DOHH2 (cell line): ENCODE measurements at regions not wholly inside any gene's neighbourhood (a gene's known extent, or its start where the extent isn't known, plus 50 kb on each side); places are given as distances from the start of the nearest gene placed in this dataset.

ENCODE experiments used
- CTCF ChIP-seq: fragments of 200-600 bp; sonication (generic); IDR thresholded peaks from one replicate; pipeline ENCODE4 v1.5.1; 2014; ENCODE audit warnings: antibody characterized with exemption, mild to moderate bottlenecking, low read depth, low read length; ENCODE audit not compliant: poor library complexity, severe bottlenecking
- EZH2phosphoT487 ChIP-seq: fragments of 200-600 bp; sonication (generic); IDR thresholded peaks from 2 replicates; pipeline ENCODE4 v1.6.1; 2017; ENCODE audit warnings: borderline replicate concordance, mild to moderate bottlenecking, antibody characterized with exemption, low read length, moderate library complexity, mixed read lengths

GRCh38 chr4:116959045-116959444, 126.3 kb downstream of the TRAM1L1 start:
- TF ChIP-seq CTCF (no peak), EZH2phosphoT487 (no peak)
